Mesenchymal stem cell (in vitro differentiated cells and primary cell): ENCODE measurements at regions not wholly inside any gene's neighbourhood (a gene's known extent, or its start where the extent isn't known, plus 50 kb on each side); places are given as distances from the start of the nearest gene placed in this dataset.
A peak's percentile ranks its signal among the peaks of the same experiment; 100 is the strongest.
"Not testable (repeated sequence)": the region's sequence is repeated elsewhere in the genome, so short reads cannot be mapped to it uniquely, and the experiment has no call there.

ENCODE experiments used
- DNase-seq: peaks from one replicate; pipeline ENCODE4 v3.0.0-alpha.2; 2013
- H2AFZ ChIP-seq: one replicate; pipeline ENCODE4 v1.6.1; 2013; ENCODE audit warnings: low read depth, mild to moderate bottlenecking, control low read depth, inconsistent platforms, low read length, moderate library complexity
- H2AK5ac ChIP-seq: 2 replicates; pipeline ENCODE4 v1.6.1; 2013; ENCODE audit warnings: low read length, moderate library complexity, mild to moderate bottlenecking, inconsistent platforms; ENCODE audit not compliant: severe bottlenecking
- H2BK120ac ChIP-seq: one replicate; pipeline ENCODE4 v1.6.1; 2013; ENCODE audit warnings: low read depth, mild to moderate bottlenecking, inconsistent platforms, low read length, moderate library complexity
- H2BK12ac ChIP-seq, 2 experiments: one replicate each; pipeline ENCODE4 v1.6.1; 2013; ENCODE audit warnings: inconsistent platforms in 2 of 2, low read length in 2 of 2, mild to moderate bottlenecking in 2 of 2, moderate library complexity in 2 of 2, control low read depth in 1 of 2
- H2BK15ac ChIP-seq: one replicate; pipeline ENCODE4 v1.6.1; 2013; ENCODE audit warnings: mild to moderate bottlenecking, low read depth, inconsistent platforms; ENCODE audit not compliant: poor library complexity, severe bottlenecking
- H2BK5ac ChIP-seq: 2 replicates; pipeline ENCODE4 v1.6.1; 2013; ENCODE audit warnings: low read depth, mild to moderate bottlenecking, low read length, control low read depth, inconsistent platforms; ENCODE audit not compliant: poor library complexity, severe bottlenecking
- H3K14ac ChIP-seq, 2 experiments: one replicate each; pipeline ENCODE4 v1.6.1; 2013; ENCODE audit warnings: inconsistent platforms in 2 of 2, low read length in 2 of 2, control low read depth in 1 of 2, mild to moderate bottlenecking in 1 of 2, moderate library complexity in 1 of 2
- H3K18ac ChIP-seq, 2 experiments: one replicate each; pipeline ENCODE4 v1.6.1; 2013; ENCODE audit warnings: inconsistent platforms in 2 of 2, low read length in 2 of 2, control low read depth in 1 of 2, low read depth in 1 of 2, mild to moderate bottlenecking in 1 of 2
- H3K23ac ChIP-seq, 2 experiments: one replicate each; pipeline ENCODE4 v1.6.1; 2013; ENCODE audit warnings: inconsistent platforms in 2 of 2, low read length in 2 of 2, mild to moderate bottlenecking in 2 of 2, moderate library complexity in 2 of 2, control low read depth in 1 of 2
- H3K27ac ChIP-seq: 2 replicates; pipeline ENCODE4 v1.5.1; 2013; ENCODE audit warnings: mild to moderate bottlenecking, moderate library complexity, low read length, control low read depth, inconsistent platforms; ENCODE audit not compliant: poor library complexity, severe bottlenecking
- H3K27me3 ChIP-seq, 2 experiments: 2 replicates each; pipeline versions ENCODE4 v1.6.1 to v1.7.0; 2013; ENCODE audit warnings: low read length in 2 of 2, mild to moderate bottlenecking in 2 of 2, moderate library complexity in 2 of 2, control low read depth in 1 of 2, inconsistent platforms in 1 of 2; ENCODE audit not compliant: control insufficient read depth in 1 of 2, insufficient read depth in 1 of 2
- H3K36me3 ChIP-seq, 2 experiments: 2 replicates each; pipeline versions ENCODE4 v1.6.1 to v1.7.0; 2013; ENCODE audit warnings: low read length in 2 of 2, control low read depth in 1 of 2, inconsistent platforms in 1 of 2, low read depth in 1 of 2, mild to moderate bottlenecking in 1 of 2; ENCODE audit not compliant: insufficient read depth in 2 of 2, control insufficient read depth in 1 of 2
- H3K4ac ChIP-seq, 2 experiments: one replicate each; pipeline ENCODE4 v1.6.1; 2013; ENCODE audit warnings: inconsistent platforms in 2 of 2, low read length in 2 of 2, mild to moderate bottlenecking in 2 of 2, moderate library complexity in 2 of 2, control low read depth in 1 of 2, low read depth in 1 of 2
- H3K4me1 ChIP-seq: 2 replicates; pipeline ENCODE4 v1.6.1; 2013; ENCODE audit warnings: low read depth, low read length, control low read depth; ENCODE audit not compliant: control insufficient read depth, insufficient read depth
- H3K4me2 ChIP-seq: 2 replicates; pipeline ENCODE4 v1.6.1; 2013; ENCODE audit warnings: low read length, mild to moderate bottlenecking, inconsistent platforms; ENCODE audit not compliant: poor library complexity, severe bottlenecking
- H3K4me3 ChIP-seq, 2 experiments: 2 replicates each; pipeline versions ENCODE4 v1.5.1 to v1.7.0; 2013; ENCODE audit warnings: low read length in 2 of 2, mild to moderate bottlenecking in 2 of 2, control low read depth in 1 of 2, low read depth in 1 of 2; ENCODE audit not compliant: insufficient read depth in 1 of 2
- H3K79me1 ChIP-seq: replicated peaks from 2 replicates; pipeline ENCODE4 v1.6.1; 2013; ENCODE audit warnings: mild to moderate bottlenecking, control low read depth, low read length, inconsistent platforms; ENCODE audit not compliant: poor library complexity, severe bottlenecking
- H3K9ac ChIP-seq: 2 replicates; pipeline ENCODE4 v1.7.0; 2013; ENCODE audit warnings: mild to moderate bottlenecking, low read length, moderate library complexity
- H3K9me3 ChIP-seq: 2 replicates; pipeline ENCODE4 v1.7.0; 2013; ENCODE audit warnings: mild to moderate bottlenecking, low read length; ENCODE audit not compliant: control insufficient read depth
- H4K8ac ChIP-seq: one replicate; pipeline ENCODE4 v1.6.1; 2013; ENCODE audit warnings: inconsistent platforms, mild to moderate bottlenecking, low read length, moderate library complexity
- H4K91ac ChIP-seq: one replicate; pipeline ENCODE4 v1.6.1; 2013; ENCODE audit warnings: mild to moderate bottlenecking, low read length, inconsistent platforms
- WGBS: methylation state at CpG from one replicate; pipeline ENCODE4 v1.1.7; 2013; ENCODE audit warnings: mixed read lengths; 5-methylcytosine and 5-hydroxymethylcytosine counted together

GRCh38 chr7:128594061-128594460 lies 78.0 kb upstream of the GARIN1A start:
- not testable (repeated sequence) for H3K14ac ChIP-seq, H3K9ac ChIP-seq, H3K18ac ChIP-seq, H3K9me3 ChIP-seq, H3K4me1 ChIP-seq, H2BK15ac ChIP-seq, H2AFZ ChIP-seq, H3K4ac ChIP-seq, H4K8ac ChIP-seq, H3K23ac ChIP-seq, H3K27me3 ChIP-seq, H2BK5ac ChIP-seq, H3K27ac ChIP-seq, H2BK12ac ChIP-seq, H3K4me2 ChIP-seq, H3K4me3 ChIP-seq, H2BK120ac ChIP-seq, H2AK5ac ChIP-seq, H4K91ac ChIP-seq, DNase-seq
- Histone ChIP-seq H3K79me1 (peaks cover 13% of the 10 kb centered on the region), H3K36me3 (peaks cover 3 to 49% of the 10 kb centered on the region in 2 experiments)
- WGBS = over 99% methylated on average over 4 of the region's 6 CpGs

GRCh38 chr7:128596336-128597128 lies 75.6 kb upstream of the GARIN1A start:
- not testable (repeated sequence) for H2BK5ac ChIP-seq, H3K14ac ChIP-seq, H2BK12ac ChIP-seq

GRCh38 chr7:128598946-128599345 lies 73.1 kb upstream of the GARIN1A start:
- H3K23ac ChIP-seq, H3K14ac ChIP-seq, H2BK15ac ChIP-seq, H3K9ac ChIP-seq, H3K4ac ChIP-seq, H2BK120ac ChIP-seq, DNase-seq, H4K8ac ChIP-seq, H3K9me3 ChIP-seq, H2AFZ ChIP-seq, H2BK5ac ChIP-seq, H3K4me1 ChIP-seq, H4K91ac ChIP-seq, H3K27me3 ChIP-seq, H2BK12ac ChIP-seq, H3K4me3 ChIP-seq, H3K4me2 ChIP-seq, H3K27ac ChIP-seq, H3K79me1 ChIP-seq, H3K18ac ChIP-seq, H2AK5ac ChIP-seq: not testable (repeated sequence)
- H3K36me3 ChIP-seq = peaks cover 4 to 30% of the 10 kb centered on the region in 2 experiments
- WGBS = 96% methylated on average over 3 of the region's 5 CpGs

More at GRCh38 chr7:128596336-128597128, 75.6 kb upstream of the GARIN1A start:
- not testable (repeated sequence) for H3K9me3 ChIP-seq, H3K27me3 ChIP-seq, H2BK120ac ChIP-seq, H2BK15ac ChIP-seq, H3K4me2 ChIP-seq, H2AFZ ChIP-seq, H3K23ac ChIP-seq, H2AK5ac ChIP-seq, H3K4ac ChIP-seq, H4K8ac ChIP-seq, H4K91ac ChIP-seq, H3K18ac ChIP-seq, DNase-seq, H3K27ac ChIP-seq, H3K9ac ChIP-seq, H3K4me3 ChIP-seq, H3K4me1 ChIP-seq
- H3K79me1 ChIP-seq = peaks cover 14% of the 10 kb centered on the region
- H3K36me3 ChIP-seq = peaks cover 5 to 49% of the 10 kb centered on the region in 2 experiments
- 95% methylated on average over 8 of the region's 8 CpGs for WGBS

GRCh38 chr7:128608678-128609421 lies 63.2 kb upstream of the GARIN1A start:
- not testable (repeated sequence) for H3K9me3 ChIP-seq, H2AK5ac ChIP-seq, H3K23ac ChIP-seq, H2BK120ac ChIP-seq, H4K91ac ChIP-seq, H3K27ac ChIP-seq, H3K4me2 ChIP-seq, H3K4ac ChIP-seq, H2AFZ ChIP-seq, H2BK12ac ChIP-seq, H3K4me1 ChIP-seq, H3K18ac ChIP-seq, H3K27me3 ChIP-seq, H4K8ac ChIP-seq, H2BK5ac ChIP-seq, H2BK15ac ChIP-seq, H3K79me1 ChIP-seq, H3K14ac ChIP-seq
- Histone ChIP-seq H3K4me3 (peak overlapping the region in 1 of 2 experiments; percentile 73), H3K36me3 (peaks cover 0 to 22% of the 10 kb centered on the region in 2 experiments), H3K9ac (peak overlapping the region; percentile 83)
- peak; percentile 76 for DNase-seq
- WGBS = 15% methylated on average over 3 of the region's 6 CpGs
